ENCODE measurements at regions not wholly inside any gene's neighbourhood (a gene's known extent, or its start where the extent isn't known, plus 50 kb on each side); places are given as distances from the start of the nearest gene placed in this dataset.
"Not testable (repeated sequence)": the region's sequence is repeated elsewhere in the genome, so short reads cannot be mapped to it uniquely, and the experiment has no call there.

- in situ Hi-C loops (cut with MboI; ENCODE audit: low sequenced_read_pairs) = no loop called here
Observed at GRCh38 chr10:108072466-108072865, 908.0 kb upstream of the SORCS1 start.

DNA sequence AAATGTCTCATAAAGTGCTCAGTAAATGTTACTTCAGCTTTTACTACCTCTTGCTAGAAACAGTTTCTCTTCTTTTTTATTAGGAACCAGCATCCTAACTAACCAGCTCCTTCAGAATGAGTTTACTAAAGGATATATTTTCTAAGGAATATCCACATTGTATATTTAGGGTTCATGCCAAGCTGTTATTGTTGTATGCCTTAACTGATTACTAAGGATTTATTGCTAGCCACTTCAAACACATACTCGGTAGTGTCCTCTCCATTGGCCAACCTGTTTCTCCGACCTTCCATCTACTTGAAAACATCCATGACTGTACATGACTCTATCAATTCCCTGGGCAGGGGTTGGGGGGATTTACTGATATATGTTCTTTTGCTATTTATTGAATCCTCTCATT is 906.3 kb upstream of the SORCS1 start:
- in situ Hi-C loops (cut with MboI; ENCODE audit: low sequenced_read_pairs) = no loop called here

DNA sequence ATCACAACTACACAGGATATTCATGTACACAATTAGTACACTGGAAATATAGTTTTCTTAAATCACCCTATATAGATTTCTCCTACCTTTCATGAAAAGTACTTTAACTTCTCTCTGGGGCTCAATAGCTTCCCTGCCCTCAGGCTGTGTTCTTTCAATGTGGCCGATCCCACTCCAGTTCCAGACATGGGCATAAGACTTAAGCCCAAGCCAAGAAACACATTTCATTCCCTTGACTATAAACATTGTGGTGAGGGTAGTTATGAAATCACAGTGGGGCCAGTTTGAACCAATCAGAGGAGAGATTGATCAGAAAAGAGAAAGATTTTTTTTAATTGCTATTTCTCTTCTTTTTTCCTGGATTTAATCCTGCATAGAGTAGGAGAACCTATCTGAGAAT is 904.6 kb upstream of the SORCS1 start:
- in situ Hi-C loops (cut with MboI; ENCODE audit: low sequenced_read_pairs) = no loop called here

DNA sequence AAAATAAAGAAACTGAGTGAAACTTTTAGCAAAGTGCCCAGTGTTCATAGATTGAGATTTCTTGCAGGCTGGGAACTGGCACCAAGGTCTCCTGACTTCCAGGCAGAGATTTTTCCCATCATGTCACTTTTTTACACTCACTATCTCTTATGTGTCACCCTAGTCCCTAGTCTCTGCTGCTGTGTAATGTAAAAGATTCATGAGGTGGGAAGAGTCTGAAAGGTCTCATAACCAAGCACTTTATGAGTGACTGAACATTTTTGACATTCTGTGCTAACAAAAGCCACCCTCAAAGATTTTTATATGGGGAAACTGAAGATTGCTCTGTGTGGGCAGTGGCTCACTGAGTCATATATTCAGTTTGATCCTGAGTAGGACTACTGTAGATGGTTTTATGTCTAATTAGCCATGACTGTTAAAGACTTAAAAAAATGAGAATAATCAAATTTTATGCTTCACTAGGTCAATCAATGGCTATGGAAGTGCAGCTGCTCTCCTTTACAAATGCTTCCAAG is 900.3 kb upstream of the SORCS1 start:
- in situ Hi-C loops (cut with MboI; ENCODE audit: low sequenced_read_pairs) = no loop called here

DNA sequence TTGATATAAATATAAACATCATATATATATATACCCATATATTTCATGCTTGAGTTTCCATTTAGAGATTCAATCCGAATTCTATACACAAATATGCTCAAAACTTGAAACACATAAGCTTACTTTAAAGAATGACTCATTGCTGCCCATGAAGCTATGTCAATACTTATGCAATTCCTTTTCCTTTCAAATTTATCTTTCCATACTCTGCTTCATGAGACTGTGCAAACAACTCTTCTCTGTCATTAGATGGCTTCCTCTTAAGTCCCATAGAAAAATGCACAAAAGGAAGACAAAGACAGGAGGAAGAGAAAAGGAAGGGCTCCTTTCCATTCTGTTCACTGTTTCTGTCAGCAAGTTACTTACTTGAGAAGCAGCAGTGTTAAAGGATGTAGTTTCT is 895.7 kb upstream of the SORCS1 start:
- in situ Hi-C loops (cut with MboI; ENCODE audit: low sequenced_read_pairs) = no loop called here

- in situ Hi-C loops (cut with MboI; ENCODE audit: low sequenced_read_pairs) = no loop called here
Observed at GRCh38 chr10:108055506-108055905, 891.0 kb upstream of the SORCS1 start.

GRCh38 chr10:108052981-108053380 is 888.5 kb upstream of the SORCS1 start:
- in situ Hi-C loops (cut with MboI; ENCODE audit: low sequenced_read_pairs) = no loop called here

- in situ Hi-C loops (cut with MboI; ENCODE audit: low sequenced_read_pairs) = no loop called here
Observed at GRCh38 chr10:108051218-108051617, 886.7 kb upstream of the SORCS1 start.

DNA sequence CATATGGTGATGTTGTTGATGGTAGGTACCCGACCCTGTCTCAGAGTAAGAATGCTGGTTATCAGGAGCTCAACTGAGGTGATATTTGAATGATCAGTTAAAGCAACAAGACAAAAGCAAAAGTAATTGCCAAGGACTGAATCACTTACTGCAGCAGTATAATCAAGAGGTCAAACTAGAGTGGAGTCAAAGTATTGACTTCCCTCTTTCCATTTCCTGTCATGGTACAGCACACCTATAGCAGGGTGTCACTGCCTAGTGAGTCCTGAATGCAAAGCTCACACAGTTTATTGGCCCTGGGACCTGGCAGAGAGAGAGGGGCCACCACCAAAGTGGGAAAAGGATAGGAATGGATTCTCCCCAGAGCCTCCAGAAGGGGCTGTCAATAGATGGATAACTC is 886.1 kb upstream of the SORCS1 start:
- in situ Hi-C loops (cut with MboI; ENCODE audit: low sequenced_read_pairs) = no loop called here

DNA sequence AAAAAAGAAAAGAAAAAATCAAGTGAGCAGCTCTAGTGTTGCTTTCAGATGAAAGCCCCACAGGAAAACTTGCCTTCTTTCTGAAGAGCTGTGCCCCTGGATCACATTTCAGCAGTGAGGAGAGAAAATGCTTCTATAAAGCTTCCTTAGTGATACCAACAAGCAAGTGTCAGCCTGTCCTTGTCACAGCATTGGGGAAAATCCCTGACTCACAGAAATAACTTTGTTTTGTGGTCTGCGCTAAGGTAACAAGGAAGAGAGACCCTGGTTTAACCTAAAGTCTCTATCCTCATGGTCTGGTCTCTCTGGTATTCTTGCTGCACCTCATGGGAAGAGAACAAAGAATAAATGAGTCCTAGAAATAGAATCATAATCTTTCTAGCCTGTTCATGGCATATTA is 885.2 kb upstream of the SORCS1 start:
- in situ Hi-C loops (cut with MboI; ENCODE audit: low sequenced_read_pairs) = no loop called here

- in situ Hi-C loops (cut with MboI; ENCODE audit: low sequenced_read_pairs) = no loop called here
Observed at GRCh38 chr10:108048898-108049297, 884.4 kb upstream of the SORCS1 start.

DNA sequence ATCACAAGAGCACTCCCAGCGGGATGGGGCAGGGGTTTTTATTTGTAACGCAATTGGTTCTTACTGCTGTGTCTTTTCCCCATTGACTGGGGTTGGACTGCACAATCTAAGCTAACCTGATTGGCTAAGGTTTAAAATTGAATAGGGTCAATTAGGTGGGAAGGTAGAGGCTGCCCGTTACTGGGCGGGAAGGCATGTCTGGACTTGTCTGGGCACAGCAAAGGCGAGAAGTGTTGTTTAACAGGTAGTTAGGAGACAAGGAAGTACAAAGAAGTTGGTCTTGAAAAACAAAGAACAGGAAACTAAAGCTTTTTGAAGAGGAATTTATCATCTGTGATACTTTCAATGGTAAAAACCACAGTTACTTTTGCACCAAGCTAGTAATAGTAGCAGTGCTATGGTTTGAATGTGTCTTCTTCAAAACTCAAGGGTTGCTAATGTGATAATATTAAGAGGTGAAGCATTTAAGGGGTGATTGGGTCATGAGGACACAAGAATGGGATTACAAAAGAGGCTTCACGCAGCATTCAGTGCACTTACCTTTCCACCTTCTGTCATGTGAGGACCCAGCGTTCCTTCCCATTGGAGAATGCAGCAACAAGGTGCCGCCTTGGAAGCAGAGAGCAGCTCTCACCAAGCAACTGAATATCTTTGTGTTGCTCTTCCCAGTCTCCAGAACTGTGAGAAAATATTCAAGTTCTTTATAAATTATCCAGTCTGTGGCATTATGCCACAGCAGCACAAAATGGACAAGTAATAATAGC is 875.5 kb upstream of the SORCS1 start:
- in situ Hi-C loops (cut with MboI; ENCODE audit: low sequenced_read_pairs) = no loop called here

DNA sequence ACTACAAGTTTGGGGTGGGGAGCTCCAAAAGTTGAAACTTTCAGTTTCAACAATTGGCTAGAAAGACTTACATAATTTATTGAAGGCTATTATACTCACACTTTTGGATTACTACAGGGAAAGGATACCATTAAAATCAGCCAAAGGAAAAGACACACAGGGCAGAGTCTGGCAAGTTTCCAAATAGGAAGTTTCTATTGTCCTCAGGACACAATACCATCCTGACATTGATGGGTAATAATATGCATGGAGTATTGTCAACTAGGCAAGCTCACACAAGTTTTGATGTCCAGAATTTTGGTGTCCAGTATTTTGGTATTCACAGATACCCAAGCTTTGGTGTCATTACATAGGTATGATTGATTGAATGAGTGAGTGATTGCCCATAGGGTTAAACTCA is 872.6 kb upstream of the SORCS1 start:
- in situ Hi-C loops (cut with MboI; ENCODE audit: low sequenced_read_pairs) = no loop called here

DNA sequence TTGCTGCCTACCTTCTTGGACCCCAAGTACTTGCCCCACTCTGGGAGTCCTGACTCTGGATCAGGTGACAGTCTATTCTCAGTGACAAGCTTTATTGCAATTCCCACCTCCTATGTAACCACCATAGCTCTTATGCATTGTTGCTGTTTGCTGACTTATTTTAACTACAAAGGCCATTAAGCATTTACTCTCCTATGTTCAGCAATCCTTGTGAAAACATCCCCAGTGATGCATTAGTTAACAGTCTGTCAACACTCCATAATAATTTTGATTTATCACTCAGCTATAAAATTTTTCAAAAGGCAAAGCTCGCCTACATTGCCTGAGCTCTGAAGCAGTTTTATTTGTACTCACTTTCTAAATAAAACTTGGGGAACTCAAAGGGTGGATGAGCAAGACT is 871.8 kb upstream of the SORCS1 start:
- in situ Hi-C loops (cut with MboI; ENCODE audit: low sequenced_read_pairs) = no loop called here

GRCh38 chr10:108034829-108035228 is 870.3 kb upstream of the SORCS1 start:
- in situ Hi-C loops (cut with MboI; ENCODE audit: low sequenced_read_pairs) = no loop called here

GRCh38 chr10:108033518-108033917 is 869.0 kb upstream of the SORCS1 start:
- in situ Hi-C loops (cut with MboI; ENCODE audit: low sequenced_read_pairs) = not testable (repeated sequence)

GRCh38 chr10:108031505-108031904 is 867.0 kb upstream of the SORCS1 start:
- in situ Hi-C loops (cut with MboI; ENCODE audit: low sequenced_read_pairs) = no loop called here

DNA sequence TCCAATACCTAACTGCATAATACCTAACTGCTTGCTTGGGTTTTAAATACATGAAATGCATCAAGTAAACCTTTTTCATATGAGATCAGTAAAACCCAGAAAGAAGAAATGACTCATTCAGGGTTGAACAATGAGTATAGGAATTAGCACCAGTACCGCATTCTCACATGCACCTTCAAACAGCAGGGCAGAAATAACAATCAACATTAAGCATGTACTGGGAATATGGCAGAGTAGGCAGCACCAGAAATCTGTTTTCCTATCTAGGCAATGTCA is 850.3 kb upstream of the SORCS1 start:
- in situ Hi-C loops (cut with MboI; ENCODE audit: low sequenced_read_pairs) = no loop called here

DNA sequence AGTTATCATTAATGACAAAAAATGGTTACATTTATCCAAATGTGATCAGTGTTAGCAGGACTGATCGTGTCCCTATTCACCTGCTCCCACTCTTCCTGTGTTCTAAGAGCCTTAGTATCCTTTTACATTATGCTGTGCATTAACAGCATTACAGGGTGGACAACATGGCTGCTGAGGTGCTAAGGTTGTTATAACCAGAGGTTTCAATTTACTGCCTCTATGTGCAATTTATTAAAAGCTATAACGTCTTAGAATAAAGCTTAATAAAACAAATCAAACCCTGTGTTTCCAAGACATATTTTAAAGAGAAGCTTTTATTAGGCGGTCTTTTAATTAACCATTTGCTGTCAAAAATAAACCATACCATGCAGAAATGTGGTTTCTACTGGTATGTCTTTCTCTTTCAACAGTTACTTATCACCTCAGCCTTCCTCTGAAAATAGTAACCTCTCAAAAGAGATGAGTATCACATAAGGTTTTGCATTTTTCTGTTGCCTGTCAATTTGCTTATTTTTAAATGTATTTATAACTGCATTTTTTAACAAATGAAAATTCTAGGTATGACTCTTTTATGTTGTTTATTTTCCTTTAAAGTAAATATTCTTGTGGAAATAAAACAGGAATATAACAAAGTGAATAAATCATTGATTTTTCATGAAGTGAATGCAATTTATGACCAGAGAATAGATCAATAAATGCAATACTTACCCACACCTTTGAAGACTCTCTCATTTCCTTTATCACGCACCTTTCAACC is 849.8 kb upstream of the SORCS1 start:
- in situ Hi-C loops (cut with MboI; ENCODE audit: low sequenced_read_pairs) = no loop called here

GRCh38 chr10:108005627-108006026 is 841.1 kb upstream of the SORCS1 start:
- in situ Hi-C loops (cut with MboI; ENCODE audit: low sequenced_read_pairs) = no loop called here

GRCh38 chr10:108003576-108003975 is 839.1 kb upstream of the SORCS1 start:
- in situ Hi-C loops (cut with MboI; ENCODE audit: low sequenced_read_pairs) = no loop called here

- in situ Hi-C loops (cut with MboI; ENCODE audit: low sequenced_read_pairs) = no loop called here
Observed at GRCh38 chr10:108003061-108003460, 838.6 kb upstream of the SORCS1 start.

- in situ Hi-C loops (cut with MboI; ENCODE audit: low sequenced_read_pairs) = no loop called here
Observed at GRCh38 chr10:108000365-108000764, 835.9 kb upstream of the SORCS1 start.

Data from HL-60/S4 treated with phorbol 12-myristate 13-acetate at 8.2 ng/mL for 4 days and 3 days (cell line).